Upper lobe of left lung (tissue), 4 donors: ENCODE measurements at regions not wholly inside any gene's neighbourhood (a gene's known extent, or its start where the extent isn't known, plus 50 kb on each side); places are given as distances from the start of the nearest gene placed in this dataset.

Experiments
- CTCF ChIP-seq, 6 experiments: fragments of 450-650 bp in 4 of 6; fragments of 200-600 bp in 2 of 6; sonication (generic) in 2 of 6; IDR thresholded peaks; one replicate each; pipeline ENCODE4 v1.5.1; 2016 to 2019; ENCODE audit warnings: antibody characterized with exemption in 6 of 6
- POLR2A ChIP-seq, 4 donors: fragments of 450-650 bp; IDR thresholded peaks; one replicate each; pipeline ENCODE4 v1.5.1; 2016 to 2017; ENCODE audit warnings: antibody characterized with exemption in 4 of 4, mild to moderate bottlenecking in 2 of 4

GRCh38 chr2:100736121-100736915 lies 83.6 kb upstream of the NPAS2 start:
- TF ChIP-seq CTCF (IDR thresholded peaks at IDR 0.05) = no peak
- no peak for TF ChIP-seq POLR2A (IDR thresholded peaks at IDR 0.05)
